ENCODE measurements at regions not wholly inside any gene's neighbourhood (a gene's known extent, or its start where the extent isn't known, plus 50 kb on each side); places are given as distances from the start of the nearest gene placed in this dataset.
"Not testable (repeated sequence)": the region's sequence is repeated elsewhere in the genome, so short reads cannot be mapped to it uniquely, and the experiment has no call there.

DNA sequence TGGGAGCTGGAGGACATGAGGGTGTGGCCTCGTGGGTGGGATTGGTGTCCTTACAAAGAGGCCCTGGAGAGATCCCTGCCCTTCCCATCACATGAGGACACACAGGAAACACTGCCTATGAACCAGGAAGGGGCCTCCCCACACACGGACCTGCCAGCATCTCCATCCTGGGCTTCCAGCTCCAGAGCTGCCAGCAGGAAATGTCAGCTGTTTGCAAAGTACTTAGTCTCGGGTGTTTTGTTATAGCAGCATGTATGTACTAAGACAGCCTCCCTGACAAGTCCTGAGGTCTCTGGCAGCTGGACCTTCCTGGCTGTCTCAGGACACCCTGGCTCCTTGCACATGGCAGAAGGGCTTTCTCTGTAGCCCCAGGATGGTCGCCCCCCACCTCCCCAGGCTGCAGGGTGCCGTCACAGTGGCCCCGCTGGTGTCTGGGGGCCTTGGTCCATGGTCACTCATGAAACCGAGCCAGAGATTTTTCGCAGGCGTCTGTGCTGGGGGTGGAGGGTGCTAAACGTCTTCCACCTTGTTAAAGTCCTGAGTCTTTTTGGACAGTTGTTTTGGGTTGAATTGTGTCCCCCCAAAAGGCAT, 157.0 kb upstream of the ZNF469 start:
- POLR2A ChIA-PET (ENCODE audit: low non-redundant PET); CTCF ChIA-PET; H3K27ac ChIP-seq; DNase-seq (ENCODE audit: low spot score): not testable (repeated sequence)

- H3K27ac ChIP-seq; DNase-seq (ENCODE audit: low spot score); POLR2A ChIA-PET (ENCODE audit: low non-redundant PET); CTCF ChIA-PET: not testable (repeated sequence)
Observed at GRCh38 chr16:88226302-88226701, 156.5 kb upstream of the ZNF469 start.

DNA sequence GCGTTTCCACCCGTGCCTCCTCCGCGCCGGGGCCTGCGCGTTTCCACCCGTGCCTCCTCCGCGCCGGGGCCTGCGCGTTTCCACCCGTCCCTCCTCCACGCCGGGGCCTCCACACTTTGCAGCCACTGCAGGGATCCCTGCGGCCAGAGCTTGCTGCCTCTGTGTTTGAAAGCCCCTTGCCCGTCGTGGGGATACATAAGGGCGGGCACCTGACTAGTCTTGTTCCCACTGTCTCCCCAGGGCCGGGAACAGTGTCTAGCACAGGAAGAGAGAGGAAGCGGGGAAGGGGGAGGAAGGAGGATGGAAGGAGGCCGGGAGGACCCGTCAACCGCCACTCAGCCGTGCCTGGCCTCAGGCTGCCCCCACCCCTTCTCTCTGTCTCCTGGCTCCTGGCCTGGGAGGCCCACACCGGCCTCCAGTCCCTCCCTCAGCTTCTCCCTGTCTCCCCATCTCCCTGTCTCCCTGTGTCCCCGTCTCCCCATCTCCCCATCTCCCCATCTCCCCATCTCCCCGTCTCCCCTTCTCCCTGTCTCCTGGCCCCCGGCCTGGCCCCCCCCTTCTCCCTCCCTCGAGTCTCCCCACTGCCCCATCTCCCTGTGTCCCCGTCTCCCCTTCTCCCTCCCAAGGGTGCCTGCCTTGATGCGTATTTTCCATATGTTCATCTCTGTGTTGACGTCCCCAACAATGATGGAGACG, 155.6 kb upstream of the ZNF469 start:
- CTCF ChIA-PET; POLR2A ChIA-PET (ENCODE audit: low non-redundant PET): not testable (repeated sequence)

GRCh38 chr16:88227722-88228482, 154.9 kb upstream of the ZNF469 start:
- POLR2A ChIA-PET (ENCODE audit: low non-redundant PET); CTCF ChIA-PET: not testable (repeated sequence)

More for the DNA sequence above, 155.6 kb upstream of the ZNF469 start:
- not testable (repeated sequence) for H3K27ac ChIP-seq; DNase-seq (ENCODE audit: low spot score)

DNA sequence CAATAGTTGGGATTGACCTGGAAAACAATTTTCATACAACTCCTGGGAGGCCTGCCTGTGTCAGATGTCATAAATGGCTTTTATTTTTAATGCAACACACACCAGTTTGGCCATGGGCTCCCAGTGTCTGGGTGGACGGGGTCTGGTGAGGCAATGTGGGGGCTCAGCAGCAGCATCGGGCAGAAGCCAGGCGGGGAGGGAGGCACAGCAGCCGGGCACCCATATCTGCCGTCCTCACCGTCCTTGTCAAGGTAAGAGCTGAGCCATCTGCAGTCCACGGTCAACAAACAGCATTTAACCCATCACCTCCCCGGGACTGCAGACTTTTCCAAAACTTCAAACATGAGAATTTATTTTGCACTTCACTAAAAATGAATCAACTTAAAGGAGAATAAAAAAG, 154.0 kb upstream of the ZNF469 start:
- CTCF ChIA-PET; DNase-seq (ENCODE audit: low spot score); H3K27ac ChIP-seq; POLR2A ChIA-PET (ENCODE audit: low non-redundant PET): not testable (repeated sequence)

More at GRCh38 chr16:88227722-88228482, 154.9 kb upstream of the ZNF469 start:
- not testable (repeated sequence) for DNase-seq (ENCODE audit: low spot score); H3K27ac ChIP-seq

GRCh38 chr16:88229710-88230109, 153.0 kb upstream of the ZNF469 start:
- H3K27ac ChIP-seq; CTCF ChIA-PET; DNase-seq (ENCODE audit: low spot score); POLR2A ChIA-PET (ENCODE audit: low non-redundant PET): not testable (repeated sequence)

DNA sequence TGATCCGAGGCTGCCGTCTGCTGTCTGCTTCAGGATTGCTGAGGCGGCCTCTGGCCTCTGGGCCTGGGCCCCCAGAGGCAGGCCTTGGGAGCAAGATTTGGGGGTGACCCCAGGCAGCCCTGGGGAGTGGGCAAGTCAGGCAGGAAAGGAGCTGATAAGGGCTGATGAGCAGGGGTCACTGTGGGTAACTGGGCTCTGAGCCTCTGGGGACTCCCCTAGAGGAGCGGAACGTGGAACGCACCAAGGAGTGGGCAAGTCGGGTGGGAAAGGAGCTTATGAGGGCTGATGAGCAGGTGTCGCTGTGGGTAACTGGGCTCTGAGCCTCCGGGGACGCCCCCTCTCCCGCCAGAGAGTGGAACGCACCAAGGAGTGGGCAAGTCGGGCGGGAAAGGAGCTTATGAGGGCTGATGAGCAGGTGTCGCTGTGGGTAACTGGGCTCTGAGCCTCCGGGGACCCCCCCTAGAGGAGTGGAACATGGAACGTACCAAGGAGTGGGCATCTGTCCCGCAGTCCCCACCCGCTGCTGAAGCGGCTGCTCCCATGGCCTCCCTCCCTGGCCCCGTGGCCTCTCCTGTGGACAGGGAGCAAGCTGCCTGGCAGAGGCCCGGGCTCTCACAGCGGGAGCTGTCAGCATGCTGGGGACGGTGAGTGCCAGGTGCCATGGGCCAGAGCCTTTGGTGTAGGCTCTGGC, 152.3 kb upstream of the ZNF469 start:
- CTCF ChIA-PET; H3K27ac ChIP-seq; DNase-seq (ENCODE audit: low spot score); POLR2A ChIA-PET (ENCODE audit: low non-redundant PET): not testable (repeated sequence)

- POLR2A ChIA-PET (ENCODE audit: low non-redundant PET); H3K27ac ChIP-seq; CTCF ChIA-PET; DNase-seq (ENCODE audit: low spot score): not testable (repeated sequence)
Observed at GRCh38 chr16:88230967-88231615, 151.7 kb upstream of the ZNF469 start.

DNA sequence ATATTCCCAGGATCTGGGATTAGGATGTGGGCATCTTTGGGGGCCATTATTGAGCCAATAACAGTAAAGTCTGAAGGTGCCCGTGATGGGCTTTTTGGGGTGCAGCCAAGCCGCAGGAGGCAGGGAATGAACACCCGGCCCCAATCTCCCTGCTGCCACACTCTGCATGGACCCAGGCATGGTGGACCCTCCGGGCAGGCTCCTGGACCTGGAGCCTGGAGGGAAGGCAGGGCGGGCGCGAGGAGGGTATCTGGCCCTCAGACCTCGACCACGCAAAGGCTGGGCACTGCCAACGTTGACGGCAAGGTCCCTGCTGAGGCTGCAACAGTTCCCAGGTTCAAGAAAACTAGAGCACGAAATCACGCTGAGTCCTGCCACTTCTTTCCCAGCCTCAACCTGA, 150.9 kb upstream of the ZNF469 start:
- CTCF ChIA-PET; H3K27ac ChIP-seq; POLR2A ChIA-PET (ENCODE audit: low non-redundant PET); DNase-seq (ENCODE audit: low spot score): not testable (repeated sequence)

GRCh38 chr16:88232401-88233258, 150.1 kb upstream of the ZNF469 start:
- POLR2A ChIA-PET (ENCODE audit: low non-redundant PET), result not testable (repeated sequence)

DNA sequence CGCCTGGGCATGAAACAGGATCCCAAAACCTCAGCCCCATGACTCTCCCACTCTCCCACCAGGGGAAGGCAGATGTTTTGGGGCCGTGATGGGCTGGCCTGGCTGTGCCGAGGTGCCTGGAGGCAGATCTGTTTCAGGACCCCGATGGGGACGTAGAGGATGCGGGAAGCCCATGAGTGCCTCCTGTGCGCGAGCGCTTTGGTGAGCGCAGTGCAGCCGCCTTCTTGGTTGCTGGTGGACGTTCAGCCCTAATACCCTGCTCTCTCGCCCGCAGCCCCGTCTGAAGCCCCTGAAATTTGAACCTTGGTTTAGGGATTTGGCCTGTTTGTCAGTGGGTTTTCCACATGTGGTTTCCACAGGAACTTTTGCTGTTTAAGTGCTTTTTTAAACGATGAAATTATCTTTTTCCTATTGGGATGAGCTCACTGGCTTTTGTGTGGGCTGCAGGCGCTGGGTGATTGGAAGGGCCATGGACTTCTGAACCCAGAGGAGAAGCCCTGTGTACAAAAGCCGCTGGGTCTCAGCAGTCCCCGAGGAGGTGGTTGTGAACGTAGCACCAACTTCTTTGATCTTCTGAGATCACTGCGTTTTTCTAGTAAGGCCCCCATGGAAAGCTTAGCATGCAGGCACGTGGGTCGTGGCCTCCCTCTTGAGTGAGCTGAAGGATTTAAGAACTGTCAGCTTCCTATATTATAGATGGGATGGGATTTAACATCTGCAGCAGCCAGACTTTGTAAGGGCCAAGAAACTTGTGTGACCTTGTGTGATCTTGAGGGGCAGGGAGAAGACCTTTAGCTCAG, 148.9 kb upstream of the ZNF469 start:
- peak overlapping the region; percentile 57; the same call in 1 of the 2 replicates for H3K27ac ChIP-seq
- CTCF ChIA-PET; DNase-seq (ENCODE audit: low spot score): not testable (repeated sequence)

More at GRCh38 chr16:88232401-88233258, 150.1 kb upstream of the ZNF469 start:
- DNase-seq (ENCODE audit: low spot score); H3K27ac ChIP-seq; CTCF ChIA-PET: not testable (repeated sequence)

DNA sequence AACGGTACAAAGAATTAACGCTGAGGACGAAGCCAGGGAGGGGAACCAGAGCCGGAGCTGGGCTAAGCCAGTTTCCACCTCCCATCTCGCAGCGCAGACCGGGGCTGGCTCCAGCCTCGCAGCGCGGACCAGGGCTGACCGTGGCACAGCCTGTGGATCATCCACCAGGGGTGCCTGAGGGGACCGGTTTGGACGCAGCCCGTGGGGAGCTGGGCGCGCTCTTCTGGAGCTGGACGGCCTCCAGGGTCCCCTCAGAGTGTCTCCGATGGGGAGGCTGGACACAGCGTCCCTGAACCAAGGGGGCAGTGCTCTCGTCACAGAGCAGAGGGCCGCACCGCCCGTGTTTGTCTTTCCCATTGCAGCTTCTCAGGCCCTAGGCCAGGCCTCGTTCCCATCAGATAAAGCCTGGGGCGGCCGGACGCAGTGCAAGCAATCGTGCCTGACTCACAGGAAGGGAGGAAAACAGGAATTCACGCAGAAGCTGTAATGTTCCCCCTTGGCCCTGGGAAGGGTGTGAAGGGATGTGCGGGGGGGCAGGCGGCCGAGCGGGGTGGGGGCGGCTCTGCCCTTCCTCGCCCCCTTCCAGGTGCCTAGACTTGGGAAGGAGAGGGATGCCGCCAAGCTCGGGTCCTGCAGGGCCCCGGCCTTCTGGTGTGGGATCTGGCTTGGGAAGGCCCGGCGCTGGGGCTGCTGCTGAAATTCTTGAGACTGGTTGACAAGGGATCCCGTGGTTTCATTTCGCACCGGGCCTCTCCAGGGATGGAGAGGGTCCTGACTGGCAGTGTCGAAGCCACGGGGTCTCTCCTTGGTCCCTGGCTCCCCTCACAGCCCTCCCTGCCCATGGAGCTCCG, 148.1 kb upstream of the ZNF469 start:
- DNase-seq (ENCODE audit: low spot score); POLR2A ChIA-PET (ENCODE audit: low non-redundant PET); CTCF ChIA-PET: not testable (repeated sequence)
- H3K27ac ChIP-seq, result peak overlapping the region; percentile 57

More for the DNA sequence above, 148.9 kb upstream of the ZNF469 start:
- POLR2A ChIA-PET (ENCODE audit: low non-redundant PET), result not testable (repeated sequence)

DNA sequence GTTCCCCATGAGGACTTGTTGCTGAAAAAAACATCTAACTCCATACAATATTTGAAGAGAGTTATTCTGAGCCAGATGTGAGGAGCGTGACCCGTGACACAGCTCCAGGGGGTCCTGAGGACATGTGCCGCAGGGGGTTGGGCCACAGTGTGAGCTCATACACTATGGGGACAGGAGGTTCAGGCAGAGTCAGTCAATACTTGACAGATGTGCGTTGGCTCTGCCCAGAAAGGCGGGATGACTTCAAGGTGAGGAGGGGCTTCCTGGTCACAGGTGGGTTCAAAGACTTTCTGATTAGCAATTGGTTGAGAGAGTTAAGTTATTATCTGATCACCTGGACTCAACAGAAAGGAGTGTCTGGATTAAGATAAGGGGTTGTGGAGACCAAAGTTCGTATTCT, 147.1 kb upstream of the ZNF469 start:
- CTCF ChIA-PET; POLR2A ChIA-PET (ENCODE audit: low non-redundant PET); DNase-seq (ENCODE audit: low spot score); H3K27ac ChIP-seq: not testable (repeated sequence)

DNA sequence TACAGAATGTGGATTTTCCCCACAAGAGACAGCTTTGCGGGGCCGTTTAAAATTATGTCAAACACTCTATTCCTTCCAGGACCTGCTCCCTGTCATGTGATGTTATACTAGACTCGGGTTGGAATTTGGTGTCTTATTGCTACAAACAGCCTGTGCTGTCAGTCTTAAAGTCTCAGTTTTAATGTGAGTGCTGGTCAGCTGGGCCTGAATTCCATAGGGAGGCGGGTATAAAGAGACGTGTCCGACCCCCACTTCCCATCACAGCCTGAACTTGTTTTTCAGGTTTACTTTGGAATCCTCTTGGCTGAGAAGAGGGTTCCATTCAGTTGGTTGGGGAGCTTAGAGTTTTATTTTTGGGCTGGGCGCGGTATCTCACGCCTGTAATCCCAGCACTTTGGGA, 146.5 kb upstream of the ZNF469 start:
- POLR2A ChIA-PET (ENCODE audit: low non-redundant PET), result interaction anchor here (0.6 kb wide), 1 partner anchor 16 kb away, joined by 3 read pairs; no protein-coding TSS in a partner anchor
- CTCF ChIA-PET; DNase-seq (ENCODE audit: low spot score); H3K27ac ChIP-seq: not testable (repeated sequence)

Data from RWPE1 (cell line).